Stimulated activated CD4-positive, alpha-beta T cell treated with anti-CD3 and anti-CD28 coated beads, Interleukin-12 subunit alpha, Interleukin-12 subunit beta, amount 100 ng/mL, for 4 hours (primary cell): ENCODE measurements at regions not wholly inside any gene's neighbourhood (a gene's known extent, or its start where the extent isn't known, plus 50 kb on each side); places are given as distances from the start of the nearest gene placed in this dataset.

Source experiments
- DNase-seq: peaks from one replicate; pipeline ENCODE4 v3.0.0-alpha.2; 2020

- DNase-seq = no peak
These were observed 57.9 kb upstream of the DACH1 start for GRCh38 chr13:71924931-71925330.

- DNase-seq = no peak
These were observed 55.2 kb upstream of the DACH1 start for GRCh38 chr13:71922194-71922593.
